ENCODE measurements at regions not wholly inside any gene's neighbourhood (a gene's known extent, or its start where the extent isn't known, plus 50 kb on each side); places are given as distances from the start of the nearest gene placed in this dataset.

GRCh38 chr3:155236473-155236872 lies 57.0 kb downstream of the STRIT1 start (continued):
- TF ChIP-seq BCL11A (IDR thresholded peaks at IDR 0.05; ENCODE audit: low read depth in 2 of 2, low read length in 2 of 2) (no peak), SAP30 (IDR thresholded peaks at IDR 0.05; ENCODE audit: insufficient read depth, insufficient replicate concordance, low read length) (no peak), SP2 (IDR thresholded peaks at IDR 0.05; ENCODE audit: low read length) (no peak), BRCA1 (IDR thresholded peaks at IDR 0.05; ENCODE audit: low read depth, low read length) (no peak), PHF8 (conservative IDR thresholded peaks at IDR 0.05; ENCODE audit: low read depth, low read length) (no peak), E2F6 (IDR thresholded peaks at IDR 0.05) (no peak), ATF3 (IDR thresholded peaks at IDR 0.05; ENCODE audit: insufficient read depth, low read depth, low read length) (no peak), KDM5A (IDR thresholded peaks at IDR 0.05; ENCODE audit: low read length) (no peak)
